Endothelial cell of umbilical vein (primary cell): ENCODE measurements at regions not wholly inside any gene's neighbourhood (a gene's known extent, or its start where the extent isn't known, plus 50 kb on each side); places are given as distances from the start of the nearest gene placed in this dataset.

Experiments used
- EZH2 ChIP-seq: IDR thresholded peaks from 2 replicates; pipeline ENCODE4 v1.6.1; 2012; ENCODE audit warnings: borderline replicate concordance, low read depth, mild to moderate bottlenecking, moderate library complexity, low read length, inconsistent platforms; ENCODE audit not compliant: severe bottlenecking
- TF ChIP-seq, protein P1 (sequence below), 2 donors: IDR thresholded peaks; 1 replicate in 1 of 2; 2 replicates in 1 of 2; pipeline ENCODE4 v1.5.1; 2011; ENCODE audit warnings: low read length in 2 of 2, mild to moderate bottlenecking in 2 of 2, moderate library complexity in 2 of 2, control low read depth in 1 of 2, inconsistent platforms in 1 of 2, low read depth in 1 of 2; ENCODE audit not compliant: insufficient read depth in 1 of 2; ENCODE audit errors: extremely low read depth in 1 of 2
- TF ChIP-seq, protein P2 (sequence below): IDR thresholded peaks from 2 replicates; pipeline ENCODE4 v1.6.1; 2011; ENCODE audit not compliant: insufficient read depth, insufficient read length

DNA sequence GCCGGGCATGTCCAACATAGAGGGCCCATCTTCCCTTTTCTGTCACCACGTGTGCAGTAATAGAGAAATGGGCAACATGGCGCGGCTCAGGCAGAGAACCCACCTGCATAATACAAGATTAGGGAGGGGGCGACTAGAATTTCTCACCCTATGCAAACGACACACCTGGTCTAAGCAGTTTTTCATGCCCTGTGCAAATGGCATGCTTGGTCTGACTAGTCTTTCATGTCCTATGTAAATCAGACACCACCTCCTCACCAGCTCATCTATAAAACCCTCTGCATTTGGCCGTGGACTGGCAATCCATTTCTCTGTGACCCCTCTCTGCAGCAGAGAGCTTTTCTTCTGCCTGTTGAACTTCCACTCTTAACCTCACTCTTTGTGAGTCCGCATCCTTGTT lies 180.2 kb upstream of the PZP start:
- TF ChIP-seq, protein P1, sequence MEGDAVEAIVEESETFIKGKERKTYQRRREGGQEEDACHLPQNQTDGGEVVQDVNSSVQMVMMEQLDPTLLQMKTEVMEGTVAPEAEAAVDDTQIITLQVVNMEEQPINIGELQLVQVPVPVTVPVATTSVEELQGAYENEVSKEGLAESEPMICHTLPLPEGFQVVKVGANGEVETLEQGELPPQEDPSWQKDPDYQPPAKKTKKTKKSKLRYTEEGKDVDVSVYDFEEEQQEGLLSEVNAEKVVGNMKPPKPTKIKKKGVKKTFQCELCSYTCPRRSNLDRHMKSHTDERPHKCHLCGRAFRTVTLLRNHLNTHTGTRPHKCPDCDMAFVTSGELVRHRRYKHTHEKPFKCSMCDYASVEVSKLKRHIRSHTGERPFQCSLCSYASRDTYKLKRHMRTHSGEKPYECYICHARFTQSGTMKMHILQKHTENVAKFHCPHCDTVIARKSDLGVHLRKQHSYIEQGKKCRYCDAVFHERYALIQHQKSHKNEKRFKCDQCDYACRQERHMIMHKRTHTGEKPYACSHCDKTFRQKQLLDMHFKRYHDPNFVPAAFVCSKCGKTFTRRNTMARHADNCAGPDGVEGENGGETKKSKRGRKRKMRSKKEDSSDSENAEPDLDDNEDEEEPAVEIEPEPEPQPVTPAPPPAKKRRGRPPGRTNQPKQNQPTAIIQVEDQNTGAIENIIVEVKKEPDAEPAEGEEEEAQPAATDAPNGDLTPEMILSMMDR (IDR thresholded peaks at IDR 0.05; ENCODE audit: extremely low read depth in 1 of 2, insufficient read depth in 1 of 2, low read depth in 1 of 2, low read length in 2 of 2), result no peak
- TF ChIP-seq, protein P2, sequence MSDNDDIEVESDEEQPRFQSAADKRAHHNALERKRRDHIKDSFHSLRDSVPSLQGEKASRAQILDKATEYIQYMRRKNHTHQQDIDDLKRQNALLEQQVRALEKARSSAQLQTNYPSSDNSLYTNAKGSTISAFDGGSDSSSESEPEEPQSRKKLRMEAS, result no peak
- TF ChIP-seq EZH2, result no peak
